Peyer's patch (tissue), 4 donors: ENCODE measurements at regions not wholly inside any gene's neighbourhood (a gene's known extent, or its start where the extent isn't known, plus 50 kb on each side); places are given as distances from the start of the nearest gene placed in this dataset.

Source experiments
- POLR2A ChIP-seq, 2 donors: fragments of 450-650 bp; IDR thresholded peaks; one replicate each; pipeline ENCODE4 v1.5.1; 2017; ENCODE audit warnings: antibody characterized with exemption in 2 of 2, mild to moderate bottlenecking in 2 of 2, moderate library complexity in 2 of 2
- TF ChIP-seq, protein P1 (sequence below), 6 experiments: fragments of 450-650 bp in 4 of 6; fragments of 200-600 bp in 2 of 6; sonication (generic) in 1 of 6; IDR thresholded peaks; one replicate each; pipeline ENCODE4 v1.5.1; 2017 to 2019; ENCODE audit warnings: antibody characterized with exemption in 6 of 6, mild to moderate bottlenecking in 3 of 6, moderate library complexity in 1 of 6

DNA sequence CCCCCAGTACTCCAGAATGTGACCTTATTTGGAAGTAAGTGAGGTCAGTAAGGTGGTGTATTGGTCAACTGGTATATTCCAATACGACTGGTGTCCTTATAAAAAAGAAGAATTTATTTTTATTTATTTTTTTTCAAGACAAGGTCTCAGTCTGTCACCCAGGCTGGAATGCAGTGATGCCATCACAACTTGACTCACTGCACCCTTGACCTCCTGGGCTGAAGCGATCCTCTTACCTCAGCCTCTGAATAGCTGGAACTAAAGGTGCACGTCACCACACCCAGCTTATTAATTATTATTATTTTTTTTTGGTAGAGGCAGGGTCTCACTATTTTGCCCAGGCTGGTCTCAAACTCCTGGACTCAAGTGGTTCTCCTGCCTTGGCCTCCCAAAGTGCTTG, 115.1 kb upstream of the PITX2 start:
- TF ChIP-seq, protein P1, sequence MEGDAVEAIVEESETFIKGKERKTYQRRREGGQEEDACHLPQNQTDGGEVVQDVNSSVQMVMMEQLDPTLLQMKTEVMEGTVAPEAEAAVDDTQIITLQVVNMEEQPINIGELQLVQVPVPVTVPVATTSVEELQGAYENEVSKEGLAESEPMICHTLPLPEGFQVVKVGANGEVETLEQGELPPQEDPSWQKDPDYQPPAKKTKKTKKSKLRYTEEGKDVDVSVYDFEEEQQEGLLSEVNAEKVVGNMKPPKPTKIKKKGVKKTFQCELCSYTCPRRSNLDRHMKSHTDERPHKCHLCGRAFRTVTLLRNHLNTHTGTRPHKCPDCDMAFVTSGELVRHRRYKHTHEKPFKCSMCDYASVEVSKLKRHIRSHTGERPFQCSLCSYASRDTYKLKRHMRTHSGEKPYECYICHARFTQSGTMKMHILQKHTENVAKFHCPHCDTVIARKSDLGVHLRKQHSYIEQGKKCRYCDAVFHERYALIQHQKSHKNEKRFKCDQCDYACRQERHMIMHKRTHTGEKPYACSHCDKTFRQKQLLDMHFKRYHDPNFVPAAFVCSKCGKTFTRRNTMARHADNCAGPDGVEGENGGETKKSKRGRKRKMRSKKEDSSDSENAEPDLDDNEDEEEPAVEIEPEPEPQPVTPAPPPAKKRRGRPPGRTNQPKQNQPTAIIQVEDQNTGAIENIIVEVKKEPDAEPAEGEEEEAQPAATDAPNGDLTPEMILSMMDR (IDR thresholded peaks at IDR 0.05) = no peak
- TF ChIP-seq POLR2A (IDR thresholded peaks at IDR 0.05) = no peak
